IPS-20b (cell line): ENCODE measurements at regions not wholly inside any gene's neighbourhood (a gene's known extent, or its start where the extent isn't known, plus 50 kb on each side); places are given as distances from the start of the nearest gene placed in this dataset.

Source experiments
- H3K27ac ChIP-seq: one replicate; pipeline ENCODE4 v1.5.1; 2013; ENCODE audit warnings: low read length
- H3K27me3 ChIP-seq: 2 replicates; pipeline ENCODE4 v1.6.1; 2013; ENCODE audit warnings: mild to moderate bottlenecking, low read length, inconsistent platforms; ENCODE audit not compliant: insufficient read depth
- H3K36me3 ChIP-seq: 2 replicates; pipeline ENCODE4 v1.6.1; 2013; ENCODE audit warnings: low read depth, mild to moderate bottlenecking, inconsistent platforms, low read length, moderate library complexity; ENCODE audit not compliant: insufficient read depth
- H3K4me1 ChIP-seq: 2 replicates; pipeline ENCODE4 v1.6.1; 2013; ENCODE audit warnings: mild to moderate bottlenecking, control low read depth, inconsistent platforms, low read length, moderate library complexity; ENCODE audit not compliant: insufficient read depth
- H3K4me3 ChIP-seq: 2 replicates; pipeline ENCODE4 v1.5.1; 2013; ENCODE audit warnings: mild to moderate bottlenecking, low read length, inconsistent platforms
- H3K9ac ChIP-seq: 2 replicates; pipeline ENCODE4 v1.6.1; 2013; ENCODE audit warnings: low read depth, mild to moderate bottlenecking, inconsistent platforms, low read length, moderate library complexity
- H3K9me3 ChIP-seq: 2 replicates; pipeline ENCODE4 v1.6.1; 2013; ENCODE audit warnings: mild to moderate bottlenecking, low read depth, low read length, inconsistent platforms; ENCODE audit not compliant: insufficient read depth

DNA sequence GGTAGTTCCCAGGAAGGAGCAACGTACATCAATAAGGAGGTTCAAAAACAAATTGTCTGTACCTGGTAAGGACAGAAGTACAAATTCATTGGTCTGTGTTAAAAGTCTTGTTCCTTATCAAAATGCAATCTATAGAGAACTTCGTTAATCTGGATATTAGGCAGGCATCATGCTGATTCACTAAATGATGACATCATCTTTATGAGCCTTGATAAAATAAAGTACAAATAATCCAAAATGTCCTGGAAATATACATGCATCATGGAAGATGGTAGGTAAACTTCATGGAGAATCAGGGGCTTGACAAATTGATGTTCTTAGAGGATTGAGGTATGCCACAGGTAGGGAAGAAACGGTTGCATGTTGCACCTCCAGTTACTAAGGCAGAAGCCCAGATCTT is 433.9 kb downstream of the TRIML1 start:
- no peak overlapping the region for H3K4me3 ChIP-seq
- H3K27me3 ChIP-seq = no peaks in the 10 kb centered on the region
- no peaks in the 10 kb centered on the region for H3K4me1 ChIP-seq
- no peaks in the 10 kb centered on the region for H3K36me3 ChIP-seq
- no peak overlapping the region for H3K27ac ChIP-seq
- no peak overlapping the region for H3K9ac ChIP-seq
- H3K9me3 ChIP-seq = no peaks in the 10 kb centered on the region

- Histone ChIP-seq H3K4me1 (no peaks in the 10 kb centered on the region), H3K27me3 (no peaks in the 10 kb centered on the region), H3K9ac (no peak overlapping the region), H3K36me3 (no peaks in the 10 kb centered on the region), H3K27ac (no peak overlapping the region), H3K9me3 (no peaks in the 10 kb centered on the region), H3K4me3 (no peak overlapping the region)
Measured at GRCh38 chr4:188578657-188579056, 439.4 kb downstream of the TRIML1 start.

DNA sequence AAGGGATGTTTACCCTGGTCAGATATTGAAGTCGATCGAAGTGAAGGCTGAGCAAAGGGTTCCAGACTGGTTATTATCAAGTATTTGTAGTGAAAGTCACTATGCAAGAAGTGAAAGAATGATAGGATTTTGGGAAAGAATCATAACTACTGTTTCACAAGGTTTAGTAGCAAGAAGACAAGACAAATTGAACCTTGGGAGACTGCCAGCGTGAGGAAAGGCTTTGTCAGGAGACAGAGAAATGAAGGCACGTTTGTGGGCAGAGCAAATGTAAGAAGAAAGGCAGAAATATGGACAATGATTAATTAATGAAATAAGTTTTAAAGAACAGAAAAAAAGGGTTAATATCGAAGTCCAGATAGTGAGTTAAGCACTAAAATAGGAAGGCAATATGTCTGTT is 456.8 kb downstream of the TRIML1 start:
- Histone ChIP-seq H3K27ac (no peak overlapping the region), H3K27me3 (no peaks in the 10 kb centered on the region), H3K4me3 (no peak overlapping the region), H3K9ac (no peak overlapping the region), H3K9me3 (no peaks in the 10 kb centered on the region), H3K36me3 (no peaks in the 10 kb centered on the region), H3K4me1 (no peaks in the 10 kb centered on the region)

GRCh38 chr4:188603646-188604045 is 464.4 kb downstream of the TRIML1 start:
- Histone ChIP-seq H3K27ac (no peak overlapping the region), H3K9me3 (no peaks in the 10 kb centered on the region), H3K9ac (no peak overlapping the region), H3K4me3 (no peak overlapping the region), H3K36me3 (no peaks in the 10 kb centered on the region), H3K4me1 (no peaks in the 10 kb centered on the region), H3K27me3 (no peaks in the 10 kb centered on the region)

DNA sequence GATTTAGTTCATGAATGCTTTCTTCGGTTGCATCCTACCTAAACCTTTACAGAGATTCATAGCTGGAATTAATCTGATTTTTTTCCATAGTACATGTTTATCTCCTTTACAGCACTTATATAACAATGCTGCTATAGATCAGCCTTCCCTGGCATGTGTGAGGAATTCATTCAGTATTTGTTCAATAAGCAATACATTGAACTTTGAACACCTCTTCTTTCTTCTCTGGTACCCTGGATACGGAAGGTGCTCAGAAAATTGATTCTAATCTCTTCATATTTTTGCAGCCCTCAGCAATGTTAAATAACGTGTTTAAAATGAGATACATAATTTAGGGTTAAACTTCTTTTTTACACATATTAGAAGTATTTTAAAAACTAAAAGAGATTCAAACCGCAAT is 467.4 kb downstream of the TRIML1 start:
- H3K27ac ChIP-seq = no peak overlapping the region
- no peaks in the 10 kb centered on the region for H3K27me3 ChIP-seq
- no peaks in the 10 kb centered on the region for H3K4me1 ChIP-seq
- no peak overlapping the region for H3K4me3 ChIP-seq
- H3K9ac ChIP-seq = no peak overlapping the region
- no peaks in the 10 kb centered on the region for H3K9me3 ChIP-seq
- no peaks in the 10 kb centered on the region for H3K36me3 ChIP-seq

DNA sequence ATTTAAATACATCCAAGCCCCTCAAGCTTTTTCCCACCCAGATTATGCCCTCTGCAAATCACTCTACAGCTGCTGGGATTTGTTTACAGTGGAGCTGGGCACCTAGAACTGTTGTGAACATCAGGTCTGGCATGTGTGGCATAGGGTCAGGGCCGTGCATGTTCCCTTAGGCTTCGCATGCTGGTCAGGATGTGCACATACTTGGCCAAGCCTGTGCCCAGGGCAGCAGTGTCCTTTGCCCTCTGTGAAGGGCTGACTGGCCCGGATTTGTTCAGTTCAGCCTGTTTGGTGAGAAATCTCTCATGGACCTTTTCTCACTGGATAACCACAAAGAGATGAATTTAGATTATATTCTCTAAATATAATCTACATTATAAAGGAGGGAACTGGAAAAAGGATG is 471.9 kb downstream of the TRIML1 start:
- Histone ChIP-seq H3K9ac (no peak overlapping the region), H3K27ac (no peak overlapping the region), H3K4me1 (no peaks in the 10 kb centered on the region), H3K27me3 (no peaks in the 10 kb centered on the region), H3K9me3 (no peaks in the 10 kb centered on the region), H3K36me3 (no peaks in the 10 kb centered on the region), H3K4me3 (no peak overlapping the region)

DNA sequence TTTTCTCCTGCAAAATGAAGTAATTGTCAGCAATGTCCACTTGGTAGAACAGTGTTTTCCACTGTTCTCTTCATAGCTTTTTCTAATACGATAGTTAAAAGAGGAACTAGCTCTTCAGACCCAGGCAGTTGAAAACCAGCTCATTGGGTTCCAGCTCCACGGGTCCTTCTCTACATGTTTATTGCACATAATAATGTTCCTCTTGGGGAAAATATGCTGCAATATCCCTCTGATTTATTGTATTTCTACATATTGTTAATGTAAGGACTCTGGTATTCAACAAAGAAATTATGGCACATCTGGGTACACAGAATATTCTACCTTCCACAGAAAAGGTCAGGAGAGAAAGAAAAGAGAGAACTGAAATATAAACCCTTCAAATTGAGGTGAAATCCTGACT is 473.4 kb downstream of the TRIML1 start:
- H3K4me3 ChIP-seq = no peak overlapping the region
- no peaks in the 10 kb centered on the region for H3K4me1 ChIP-seq
- H3K27ac ChIP-seq = no peak overlapping the region
- H3K27me3 ChIP-seq = no peaks in the 10 kb centered on the region
- H3K9ac ChIP-seq = no peak overlapping the region
- no peaks in the 10 kb centered on the region for H3K9me3 ChIP-seq
- no peaks in the 10 kb centered on the region for H3K36me3 ChIP-seq

GRCh38 chr4:188613976-188614375 is 474.7 kb downstream of the TRIML1 start:
- no peaks in the 10 kb centered on the region for H3K9me3 ChIP-seq
- H3K4me1 ChIP-seq = no peaks in the 10 kb centered on the region
- H3K27me3 ChIP-seq = peaks cover 3% of the 10 kb centered on the region
- no peaks in the 10 kb centered on the region for H3K36me3 ChIP-seq
- no peak overlapping the region for H3K27ac ChIP-seq
- no peak overlapping the region for H3K4me3 ChIP-seq
- no peak overlapping the region for H3K9ac ChIP-seq

DNA sequence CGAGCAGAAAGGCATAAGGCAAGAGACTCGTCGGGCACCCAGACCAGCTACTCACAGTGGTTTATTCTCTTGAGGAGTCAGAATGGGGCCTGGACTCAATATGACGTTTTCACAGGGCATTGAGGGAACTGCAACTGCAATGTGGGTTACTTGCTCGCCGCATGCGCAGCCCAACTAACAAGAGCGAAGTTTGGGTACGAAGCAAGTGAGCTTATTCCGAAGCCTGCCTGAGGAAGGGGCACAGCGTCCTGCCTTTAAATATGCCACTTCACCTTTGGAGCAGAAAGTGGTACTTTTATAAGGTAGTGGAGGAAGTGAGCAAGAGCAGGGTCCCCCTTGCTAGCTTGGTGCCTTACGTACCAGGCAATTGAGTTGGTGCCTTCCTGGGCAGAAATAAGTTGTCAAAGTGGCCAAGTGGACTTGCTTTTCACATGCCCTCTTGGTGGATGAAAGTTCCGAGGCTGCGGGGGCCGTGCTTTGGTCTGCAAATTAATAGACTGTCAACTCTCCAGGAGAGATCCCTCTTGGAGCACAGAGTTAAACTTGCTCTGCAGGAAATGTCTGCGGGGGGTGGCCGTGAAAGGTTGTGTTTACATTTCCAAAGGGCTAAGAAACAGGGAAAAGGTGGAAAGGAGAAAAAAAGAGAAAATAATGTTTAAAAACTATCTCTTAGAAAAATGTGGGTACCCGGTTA is 480.4 kb downstream of the TRIML1 start:
- no peak overlapping the region for H3K9ac ChIP-seq
- H3K9me3 ChIP-seq = no peaks in the 10 kb centered on the region
- peaks cover 20% of the 10 kb centered on the region for H3K27me3 ChIP-seq
- H3K27ac ChIP-seq = no peak overlapping the region
- peaks cover 7% of the 10 kb centered on the region; the same call in 1 of the 2 replicates for H3K4me1 ChIP-seq
- peak overlapping the region; percentile 44; the same call in 1 of the 2 replicates for H3K4me3 ChIP-seq
- H3K36me3 ChIP-seq = no peaks in the 10 kb centered on the region

GRCh38 chr4:188620608-188621007 is 481.4 kb downstream of the TRIML1 start:
- no peak overlapping the region for H3K4me3 ChIP-seq
- no peaks in the 10 kb centered on the region for H3K9me3 ChIP-seq
- H3K9ac ChIP-seq = no peak overlapping the region
- no peaks in the 10 kb centered on the region for H3K36me3 ChIP-seq
- H3K27me3 ChIP-seq = peaks cover 20% of the 10 kb centered on the region
- H3K4me1 ChIP-seq = peaks cover 7% of the 10 kb centered on the region; the same call in 1 of the 2 replicates
- H3K27ac ChIP-seq = no peak overlapping the region

GRCh38 chr4:188623314-188623854 is 484.1 kb downstream of the TRIML1 start:
- peaks cover 7% of the 10 kb centered on the region; the same call in 1 of the 2 replicates for H3K4me1 ChIP-seq
- no peaks in the 10 kb centered on the region for H3K36me3 ChIP-seq

GRCh38 chr4:188624370-188624769 is 485.1 kb downstream of the TRIML1 start:
- no peak overlapping the region for H3K4me3 ChIP-seq
- no peak overlapping the region for H3K9ac ChIP-seq
- H3K27ac ChIP-seq = no peak overlapping the region
- H3K4me1 ChIP-seq = peaks cover 4% of the 10 kb centered on the region; the same call in 1 of the 2 replicates
- H3K9me3 ChIP-seq = no peaks in the 10 kb centered on the region
- H3K36me3 ChIP-seq = no peaks in the 10 kb centered on the region
- peaks cover 13% of the 10 kb centered on the region; the same call in 1 of the 2 replicates for H3K27me3 ChIP-seq

More at GRCh38 chr4:188623314-188623854, 484.1 kb downstream of the TRIML1 start:
- H3K27me3 ChIP-seq = peaks cover 20% of the 10 kb centered on the region
- no peaks in the 10 kb centered on the region for H3K9me3 ChIP-seq
- H3K27ac ChIP-seq = no peak overlapping the region
- no peak overlapping the region for H3K4me3 ChIP-seq
- H3K9ac ChIP-seq = no peak overlapping the region
